GM19193 (cell line): ENCODE measurements at regions not wholly inside any gene's neighbourhood (a gene's known extent, or its start where the extent isn't known, plus 50 kb on each side); places are given as distances from the start of the nearest gene placed in this dataset.

Source experiments
- POLR2A ChIP-seq: IDR thresholded peaks from 4 replicates; pipeline ENCODE4 v1.6.1; 2011; ENCODE audit not compliant: insufficient read depth, insufficient read length; ENCODE audit errors: extremely low read depth

DNA sequence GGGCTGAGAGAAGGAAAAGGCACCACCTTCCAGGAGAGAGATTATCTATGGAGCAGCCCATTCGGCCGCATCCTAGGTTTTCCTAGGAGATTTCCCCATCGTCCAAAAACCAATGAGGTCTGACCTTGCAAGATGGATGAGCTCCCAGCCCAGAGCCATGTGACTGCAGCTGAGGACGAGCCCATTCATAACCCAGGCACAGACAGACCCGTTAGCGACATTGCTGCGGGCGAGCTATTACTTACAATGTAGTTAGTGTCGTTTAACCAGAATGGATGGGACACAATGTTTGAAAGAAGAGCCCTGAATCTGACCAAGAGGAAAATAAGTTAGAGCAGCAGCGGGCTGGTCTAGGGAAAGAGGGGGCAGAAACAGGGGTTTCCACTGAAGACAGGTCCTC lies 395.9 kb upstream of the CADM1 start:
- TF ChIP-seq POLR2A, result no peak

DNA sequence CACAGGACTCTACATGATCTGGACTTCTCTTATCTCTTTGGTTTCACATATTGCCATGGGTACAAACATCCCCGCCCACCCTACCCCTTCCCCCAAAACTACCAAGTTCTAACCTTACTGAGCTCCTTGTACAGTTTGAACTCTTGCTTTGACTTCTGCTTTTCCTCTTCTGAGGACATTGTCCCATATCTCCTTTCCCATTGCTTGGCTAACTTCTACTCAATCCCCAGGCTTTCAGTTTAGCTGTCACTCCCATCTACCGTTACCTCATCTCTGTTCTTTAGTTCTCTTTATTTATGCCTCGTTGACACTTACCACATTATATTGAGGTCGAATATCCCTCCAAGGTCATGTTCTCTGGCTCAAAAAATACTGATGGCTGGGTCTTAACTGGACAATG lies 393.5 kb upstream of the CADM1 start:
- no peak for TF ChIP-seq POLR2A

DNA sequence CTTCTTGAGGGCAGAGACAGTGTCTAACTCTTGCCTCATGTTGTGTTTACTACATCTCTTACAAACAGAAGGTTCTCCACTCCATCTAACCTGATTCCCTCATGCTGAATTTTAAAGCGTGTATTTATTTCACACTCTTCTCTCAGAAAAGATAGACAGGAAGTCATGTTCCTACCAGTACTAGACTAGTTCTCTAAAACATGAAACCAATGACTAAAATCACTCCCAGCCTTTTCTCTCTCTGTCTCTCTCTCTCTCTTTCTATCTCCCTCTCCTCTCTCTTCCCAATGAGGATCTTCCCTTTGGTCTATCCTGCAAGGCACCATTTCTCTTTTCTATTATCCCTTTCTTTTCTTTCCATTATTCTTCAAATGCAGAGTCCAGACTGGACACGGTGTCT lies 391.9 kb upstream of the CADM1 start:
- no peak for TF ChIP-seq POLR2A

DNA sequence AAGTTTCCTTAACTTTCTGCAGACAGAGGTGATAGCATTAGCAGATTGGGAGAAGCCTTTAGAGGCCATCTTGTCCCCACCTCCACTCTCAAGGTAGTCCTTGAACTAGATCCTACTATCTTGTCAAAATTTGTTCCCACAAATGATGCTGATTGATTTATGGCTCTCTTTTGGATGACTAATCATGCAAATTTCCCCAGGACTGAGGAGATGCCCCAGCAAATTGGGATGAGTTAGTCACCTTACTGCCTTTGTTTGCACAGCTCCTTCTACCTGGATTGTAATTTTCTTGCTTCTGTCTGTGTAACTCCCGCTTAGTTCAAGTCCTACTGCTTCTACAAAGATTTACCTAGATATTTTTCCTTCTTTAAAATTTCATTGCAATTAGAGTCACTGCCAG lies 391.4 kb upstream of the CADM1 start:
- TF ChIP-seq POLR2A, result no peak

DNA sequence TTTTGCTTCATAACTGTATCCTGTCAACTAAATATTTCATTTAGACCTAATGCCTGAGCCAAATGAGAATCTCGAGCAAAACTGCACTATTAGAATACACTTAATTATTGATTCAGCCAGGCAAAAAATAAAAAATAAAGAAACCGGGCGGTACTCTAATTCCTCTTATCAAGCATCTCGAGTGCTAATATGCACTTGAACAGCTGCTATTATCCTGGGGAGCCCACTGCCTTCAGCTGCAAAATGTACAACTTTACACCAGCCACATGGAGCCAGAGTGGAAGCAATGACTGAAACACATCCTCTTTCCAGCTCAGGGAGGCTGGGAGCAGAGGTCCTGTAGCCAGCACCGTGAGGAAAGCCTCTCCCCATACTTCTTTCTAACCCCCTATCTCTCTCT lies 390.0 kb upstream of the CADM1 start:
- TF ChIP-seq POLR2A, result no peak

DNA sequence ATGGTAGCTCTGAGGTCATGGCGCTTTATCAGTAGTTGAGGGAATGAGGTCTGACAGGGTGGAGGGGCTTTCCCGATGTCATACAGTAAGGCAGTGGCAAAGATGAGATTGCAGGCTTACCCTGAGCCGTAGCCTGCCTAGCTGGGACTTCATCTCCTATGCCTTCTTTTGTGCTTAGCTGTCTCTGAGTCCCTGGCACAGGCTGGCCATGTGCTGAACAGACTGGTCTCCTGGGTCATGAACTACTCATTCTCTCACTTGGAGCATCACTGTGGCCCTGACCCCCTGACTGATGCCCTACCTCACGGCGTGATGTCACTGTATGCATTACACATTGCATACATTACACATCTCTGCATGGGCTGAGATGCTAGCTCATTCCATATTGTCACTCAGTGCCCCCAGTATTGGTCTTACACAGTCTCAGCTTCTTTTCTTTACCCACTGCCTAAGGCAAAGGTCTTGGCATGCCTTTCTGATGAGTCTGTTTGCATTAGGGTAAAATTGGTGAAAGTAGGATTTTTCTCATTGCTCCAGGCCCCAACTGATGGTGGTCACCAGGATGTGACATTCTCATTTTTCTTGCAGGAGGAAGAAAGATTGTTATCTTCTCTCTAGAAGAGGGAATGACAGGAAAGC lies 389.4 kb upstream of the CADM1 start:
- no peak for TF ChIP-seq POLR2A

DNA sequence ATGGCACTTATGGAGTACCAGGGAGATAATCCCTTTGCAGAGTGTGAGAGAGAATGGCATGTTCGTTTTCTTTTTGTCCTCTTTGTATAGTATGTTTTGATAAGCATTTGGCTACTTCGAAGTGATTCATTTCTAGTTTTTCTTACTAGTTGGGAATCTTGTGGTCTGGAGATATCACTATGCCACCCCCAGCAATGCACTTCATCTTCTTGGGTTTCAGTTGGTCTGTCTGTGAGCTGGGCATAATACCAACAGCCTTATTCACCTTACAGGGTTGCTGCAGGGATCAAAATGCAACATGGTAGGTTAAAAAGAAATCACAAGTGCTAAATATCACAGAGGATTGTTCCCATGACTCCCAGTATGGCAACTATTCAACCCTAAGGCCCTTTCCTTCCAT lies 387.8 kb upstream of the CADM1 start:
- TF ChIP-seq POLR2A, result no peak

DNA sequence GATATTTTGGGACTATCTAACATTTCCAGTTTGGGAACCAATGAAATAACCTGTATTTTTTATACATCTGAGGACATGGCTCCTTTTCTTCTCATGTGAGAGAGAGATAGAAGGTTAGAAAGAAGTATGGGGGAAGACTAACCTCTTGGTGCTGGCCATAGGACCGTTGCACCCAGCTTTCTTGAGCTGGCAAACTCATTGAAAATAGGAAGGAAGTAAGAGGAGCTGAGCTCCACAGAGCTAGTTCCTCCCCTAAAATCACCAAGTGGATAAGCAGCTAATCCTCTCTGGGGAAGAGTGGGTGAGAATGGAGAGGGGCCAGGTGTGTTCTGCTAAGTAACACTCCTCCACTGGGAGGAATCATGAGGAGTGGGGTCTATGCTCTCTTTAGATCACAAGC lies 387.4 kb upstream of the CADM1 start:
- no peak for TF ChIP-seq POLR2A

DNA sequence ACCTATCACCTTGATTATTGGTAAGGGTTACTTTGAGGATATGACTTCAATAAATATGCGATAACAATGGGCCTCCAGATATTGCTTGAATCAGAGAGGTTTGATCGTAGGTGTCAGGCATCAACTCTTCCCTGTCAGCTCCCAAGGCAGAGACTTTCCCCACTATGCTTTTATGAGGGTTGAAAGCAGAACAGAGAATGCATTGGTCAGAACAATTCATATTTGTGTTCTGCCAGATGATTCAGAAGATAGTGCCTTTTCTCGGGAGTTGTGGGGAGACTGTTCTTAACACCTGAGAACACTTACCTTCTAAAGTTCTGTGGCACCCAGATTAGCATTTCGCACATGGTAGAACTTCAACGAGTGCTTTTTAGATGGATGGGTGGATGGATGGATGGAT lies 386.3 kb upstream of the CADM1 start:
- no peak for TF ChIP-seq POLR2A

DNA sequence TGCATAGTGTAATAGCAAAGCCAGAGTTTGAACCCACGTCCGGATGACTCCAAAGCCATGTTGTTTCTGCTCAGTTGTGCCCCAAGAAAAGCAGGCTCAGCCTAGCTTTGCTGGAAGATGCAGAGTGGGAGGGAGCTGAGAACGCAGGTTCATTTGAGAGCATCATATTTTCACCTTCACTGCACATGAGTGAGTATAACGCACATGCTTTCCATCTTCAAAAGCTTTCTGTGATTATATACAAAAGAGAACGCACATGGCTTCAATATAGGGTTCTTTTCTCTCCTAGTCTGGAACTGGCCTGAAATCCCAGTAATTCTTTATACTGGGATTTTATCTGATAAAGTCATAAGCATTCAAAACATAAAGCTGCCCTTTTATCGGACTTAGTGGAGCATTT lies 385.5 kb upstream of the CADM1 start:
- no peak for TF ChIP-seq POLR2A

DNA sequence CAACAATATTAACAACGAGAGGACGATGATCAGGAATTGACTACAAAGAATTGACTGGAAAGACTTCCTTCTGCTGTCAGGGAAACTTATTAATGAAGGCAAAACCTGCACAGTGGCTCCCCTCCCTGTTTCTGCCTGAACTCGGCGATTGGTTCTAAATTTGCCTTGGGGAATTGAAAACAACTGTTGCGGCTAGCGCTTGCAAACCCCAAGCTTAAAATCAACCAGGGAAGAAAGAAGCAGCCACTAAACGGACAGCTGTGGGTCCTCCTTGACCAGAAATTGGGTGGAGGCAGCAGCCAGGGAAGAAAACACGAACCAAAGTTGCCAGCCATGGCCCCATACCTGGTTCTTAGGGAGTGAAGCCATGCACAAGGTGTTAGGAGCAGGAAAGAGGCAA lies 383.5 kb upstream of the CADM1 start:
- TF ChIP-seq POLR2A, result no peak

DNA sequence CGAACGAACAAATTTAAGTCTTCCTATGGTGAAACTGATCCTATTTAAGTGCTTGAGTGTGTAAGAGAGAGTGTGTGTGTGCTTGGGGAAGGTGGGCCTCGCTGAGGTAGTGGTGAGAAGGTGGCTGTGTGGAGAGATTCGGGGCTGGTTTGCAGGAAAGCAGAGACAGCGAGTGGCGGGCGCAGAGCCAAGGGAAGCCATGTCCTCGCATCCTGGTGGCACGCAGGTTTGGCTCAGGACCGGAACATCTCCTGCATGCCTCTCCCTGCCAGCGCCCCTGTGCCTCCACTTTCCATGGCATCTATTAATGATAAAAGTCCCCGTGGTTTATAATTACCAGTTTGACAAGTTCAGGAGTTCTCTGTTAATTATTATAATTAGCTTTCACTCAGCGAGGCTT lies 383.1 kb upstream of the CADM1 start:
- no peak for TF ChIP-seq POLR2A

DNA sequence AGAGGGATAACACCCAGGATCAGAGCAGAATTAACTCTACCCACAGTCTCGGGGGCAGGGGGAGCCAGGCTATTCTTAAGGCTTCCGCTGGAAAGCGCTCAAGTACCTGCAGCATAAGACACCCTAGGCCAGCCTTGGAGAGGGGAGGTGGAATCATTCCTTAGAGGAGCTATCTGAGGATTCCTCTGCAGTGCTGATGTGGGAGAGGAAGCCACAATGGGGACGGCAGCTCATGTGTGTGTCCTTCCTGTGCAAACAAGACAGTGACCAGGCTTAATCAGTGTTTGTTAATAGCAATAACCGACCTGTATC lies 382.2 kb upstream of the CADM1 start:
- TF ChIP-seq POLR2A, result no peak

DNA sequence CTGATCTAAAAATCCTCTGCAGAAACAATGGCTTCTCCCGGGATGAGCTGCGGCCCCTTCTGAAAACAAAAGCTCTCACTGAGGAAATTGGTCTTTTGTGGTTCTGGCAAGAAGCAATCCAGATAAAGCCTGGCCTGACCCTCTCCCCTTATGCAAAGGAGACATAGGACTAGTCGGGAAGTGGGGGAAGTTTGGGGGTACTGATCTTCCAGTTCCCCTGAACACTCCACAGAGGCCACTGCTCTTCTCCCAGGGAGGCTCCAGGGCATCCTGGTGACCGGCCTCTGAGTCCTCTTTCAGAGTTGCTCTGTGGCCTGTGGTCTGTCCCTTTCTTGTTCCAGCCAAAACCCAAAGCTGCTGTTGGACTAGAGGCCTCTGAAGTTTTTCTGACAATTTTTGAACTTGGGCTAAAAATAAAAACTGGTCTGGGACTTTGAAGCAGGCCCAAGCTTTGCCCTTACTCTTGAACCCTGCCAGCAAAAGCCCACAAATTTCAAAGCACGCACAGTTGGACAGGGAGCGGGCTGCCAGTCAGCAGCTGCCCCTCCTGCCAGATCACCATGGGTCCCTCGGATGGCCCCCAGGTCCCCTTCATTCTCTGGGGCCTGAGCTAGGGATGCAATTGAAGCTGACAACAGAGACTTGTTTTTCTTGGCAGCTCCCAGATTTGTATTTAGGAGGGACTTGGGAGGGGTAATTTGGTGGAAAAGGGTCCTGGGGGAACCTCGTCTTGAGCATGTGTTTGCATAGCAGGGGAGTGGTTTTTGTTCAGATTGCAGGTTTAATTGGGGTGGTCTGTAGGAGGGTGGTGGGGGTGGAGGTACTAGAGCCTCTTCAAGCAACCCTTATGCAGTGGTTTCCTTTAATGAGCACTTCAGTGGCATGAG lies 381.6 kb upstream of the CADM1 start:
- TF ChIP-seq POLR2A, result no peak

DNA sequence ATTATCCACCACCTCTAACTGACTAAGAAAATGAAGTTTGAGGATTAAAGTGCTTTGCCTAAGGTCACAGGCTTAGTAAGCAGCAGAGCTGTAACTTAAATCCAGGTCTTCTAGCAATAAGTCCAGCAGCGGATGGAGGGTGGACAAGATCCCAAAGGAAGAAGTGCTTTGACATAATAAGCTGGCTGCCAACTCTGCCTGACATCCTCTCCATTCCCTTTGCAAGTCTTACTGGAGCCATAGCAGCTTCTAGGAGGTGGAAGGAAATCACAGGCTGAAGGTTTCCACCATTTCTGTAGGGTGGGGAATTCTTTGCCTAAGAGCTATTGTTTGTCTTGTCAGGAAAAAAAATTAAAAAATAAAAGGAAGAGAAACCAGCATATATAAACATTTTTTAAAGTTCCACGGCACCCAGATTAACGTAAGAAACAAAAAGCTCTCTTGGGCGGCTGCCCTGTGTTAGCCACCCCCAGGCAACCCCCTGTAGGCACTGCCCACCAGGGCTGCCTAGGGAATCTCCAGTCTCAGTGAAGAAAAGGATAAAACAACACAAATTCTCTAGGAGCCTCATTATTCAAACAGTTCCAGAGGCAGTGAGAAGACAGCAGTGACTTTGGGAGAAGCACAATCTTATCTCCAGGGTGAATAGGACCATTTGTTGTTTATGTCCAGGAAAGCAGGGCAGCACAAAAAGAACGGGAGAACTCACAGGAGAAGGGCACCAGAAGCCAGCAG lies 380.8 kb upstream of the CADM1 start:
- TF ChIP-seq POLR2A, result no peak

DNA sequence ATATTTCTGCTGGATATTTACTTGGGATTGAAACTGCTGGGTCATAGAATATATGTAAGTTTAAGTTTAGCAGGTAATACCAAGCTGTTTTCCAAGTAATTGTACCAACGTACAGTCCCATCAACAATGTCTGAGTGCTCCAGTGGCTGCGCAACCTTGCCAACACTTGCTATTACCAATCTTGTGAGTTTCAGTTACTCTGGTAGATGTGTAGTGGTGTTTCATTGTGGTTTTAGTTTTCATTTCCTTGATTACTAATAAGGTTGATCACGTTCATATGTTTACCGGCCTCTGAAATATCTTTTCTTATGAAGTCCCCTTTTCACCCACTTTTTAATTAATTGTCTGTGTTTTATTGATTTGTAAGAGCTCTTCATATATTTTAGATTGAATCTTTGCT lies 370.6 kb upstream of the CADM1 start:
- no peak for TF ChIP-seq POLR2A
